H1 (cell line): ENCODE measurements at regions not wholly inside any gene's neighbourhood (a gene's known extent, or its start where the extent isn't known, plus 50 kb on each side); places are given as distances from the start of the nearest gene placed in this dataset.

Experiments used
- CHD1 ChIP-seq: IDR thresholded peaks from 2 replicates; pipeline ENCODE4 v1.6.1; 2012; ENCODE audit warnings: low read depth, low read length, improper control_type of control experiment
- GABPA ChIP-seq: IDR thresholded peaks from 2 replicates; pipeline ENCODE4 v1.6.1; 2011; ENCODE audit warnings: mild to moderate bottlenecking, low read length, moderate library complexity, borderline replicate concordance; ENCODE audit not compliant: insufficient read depth
- JUN ChIP-seq: IDR thresholded peaks from 2 replicates; pipeline ENCODE4 v1.6.1; 2011; ENCODE audit warnings: low read depth, mild to moderate bottlenecking, improper control_type of control experiment, low read length
- PHF8 ChIP-seq: fragments of 200-600 bp; sonication (generic); conservative IDR thresholded peaks from 2 replicates; pipeline ENCODE4 v1.7.1; 2012; ENCODE audit warnings: low read depth, mild to moderate bottlenecking, inconsistent platforms, low read length, moderate library complexity
- RAD21 ChIP-seq, 2 experiments: IDR thresholded peaks in 1 of 2; conservative IDR thresholded peaks in 1 of 2; 2 replicates each; pipeline ENCODE4 v1.6.1; 2011; ENCODE audit warnings: low read depth in 2 of 2, low read length in 2 of 2, improper control_type of control experiment in 1 of 2, inconsistent platforms in 1 of 2, mild to moderate bottlenecking in 1 of 2, moderate library complexity in 1 of 2
- SRF ChIP-seq: IDR thresholded peaks from 2 replicates; pipeline ENCODE4 v1.6.1; 2011; ENCODE audit warnings: mild to moderate bottlenecking, low read depth, low read length, moderate library complexity

- TF ChIP-seq SRF (no peak), GABPA (no peak), RAD21 (IDR thresholded peaks at IDR 0.05 in 1 of 2, conservative IDR thresholded peaks at IDR 0.05 in 1 of 2; ENCODE audit: low read depth in 2 of 2, low read length in 2 of 2) (no peak), JUN (no peak), PHF8 (no peak), CHD1 (no peak)
Measured at GRCh38 chr7:119959811-119960210, 313.2 kb upstream of the KCND2 start.
